ENCODE measurements at regions not wholly inside any gene's neighbourhood (a gene's known extent, or its start where the extent isn't known, plus 50 kb on each side); places are given as distances from the start of the nearest gene placed in this dataset.
"Not testable (repeated sequence)": the region's sequence is repeated elsewhere in the genome, so short reads cannot be mapped to it uniquely, and the experiment has no call there.

- no peak for DNase-seq (ENCODE audit: low spot score)
Measured at GRCh38 chr16:27600381-27600780, 50.4 kb downstream of the KATNIP start.

- DNase-seq (ENCODE audit: low spot score): no peak
Measured at GRCh38 chr16:27602103-27602502, 52.2 kb downstream of the KATNIP start.

- peak; percentile 61 for DNase-seq (ENCODE audit: low spot score)
Measured at GRCh38 chr16:27605500-27606106, 55.7 kb downstream of the KATNIP start.

- no peak for DNase-seq (ENCODE audit: low spot score)
Measured at GRCh38 chr16:27611340-27611739, 61.4 kb downstream of the KATNIP start.

DNA sequence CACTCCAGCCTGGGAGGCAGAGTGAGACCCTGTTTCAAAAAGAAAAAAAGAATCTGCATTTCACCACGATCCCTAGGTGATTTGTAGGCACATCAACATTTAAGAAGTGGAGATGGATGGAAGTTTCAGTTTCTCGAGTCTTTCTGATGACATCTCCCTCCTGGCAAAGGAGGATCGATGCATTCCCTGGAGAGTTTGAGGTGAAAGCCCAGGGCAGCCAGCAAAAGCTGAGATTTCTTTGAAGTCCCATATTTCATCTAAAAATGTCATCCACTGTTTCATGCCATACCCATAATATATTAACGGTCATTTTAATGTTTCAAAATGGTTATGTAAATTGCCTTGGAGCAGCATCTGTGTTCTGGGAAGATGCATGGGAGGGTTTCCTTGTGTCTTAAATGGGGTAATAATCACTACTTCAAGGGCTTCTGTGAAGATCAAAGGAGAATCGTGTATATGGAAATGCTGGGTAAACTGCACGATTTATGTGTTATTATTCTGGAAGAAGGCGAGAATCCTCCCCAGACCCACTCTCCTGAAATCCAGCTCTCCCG lies 63.4 kb downstream of the KATNIP start:
- no peak for DNase-seq (ENCODE audit: low spot score)

- DNase-seq (ENCODE audit: low spot score): no peak
Measured at GRCh38 chr16:27617665-27618064, 67.7 kb downstream of the KATNIP start.

DNA sequence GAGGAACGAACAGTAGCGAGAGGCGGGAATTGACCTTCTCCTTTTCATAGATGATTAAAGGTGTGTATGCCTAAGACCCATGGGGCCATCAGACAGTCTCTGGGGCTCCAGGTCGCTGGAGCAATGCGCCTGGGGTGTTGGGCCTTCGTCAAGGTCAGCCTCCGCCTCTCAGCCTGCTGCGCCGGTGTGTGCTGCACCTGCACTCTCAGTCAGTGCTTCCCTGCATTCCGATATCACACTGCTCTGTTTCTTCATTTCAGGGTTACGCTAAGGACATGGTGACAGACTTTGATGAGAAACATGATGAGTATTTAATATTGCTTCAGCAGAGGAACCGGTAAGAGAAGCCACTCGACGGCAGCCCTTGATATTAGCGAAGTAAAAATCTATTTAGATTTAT lies 68.2 kb downstream of the KATNIP start:
- no peak for DNase-seq (ENCODE audit: low spot score)

- no peak for DNase-seq (ENCODE audit: low spot score)
Measured at GRCh38 chr16:27618606-27619327, 68.8 kb downstream of the KATNIP start.

GRCh38 chr16:27620541-27620940 lies 70.6 kb downstream of the KATNIP start:
- no peak for DNase-seq (ENCODE audit: low spot score)

DNA sequence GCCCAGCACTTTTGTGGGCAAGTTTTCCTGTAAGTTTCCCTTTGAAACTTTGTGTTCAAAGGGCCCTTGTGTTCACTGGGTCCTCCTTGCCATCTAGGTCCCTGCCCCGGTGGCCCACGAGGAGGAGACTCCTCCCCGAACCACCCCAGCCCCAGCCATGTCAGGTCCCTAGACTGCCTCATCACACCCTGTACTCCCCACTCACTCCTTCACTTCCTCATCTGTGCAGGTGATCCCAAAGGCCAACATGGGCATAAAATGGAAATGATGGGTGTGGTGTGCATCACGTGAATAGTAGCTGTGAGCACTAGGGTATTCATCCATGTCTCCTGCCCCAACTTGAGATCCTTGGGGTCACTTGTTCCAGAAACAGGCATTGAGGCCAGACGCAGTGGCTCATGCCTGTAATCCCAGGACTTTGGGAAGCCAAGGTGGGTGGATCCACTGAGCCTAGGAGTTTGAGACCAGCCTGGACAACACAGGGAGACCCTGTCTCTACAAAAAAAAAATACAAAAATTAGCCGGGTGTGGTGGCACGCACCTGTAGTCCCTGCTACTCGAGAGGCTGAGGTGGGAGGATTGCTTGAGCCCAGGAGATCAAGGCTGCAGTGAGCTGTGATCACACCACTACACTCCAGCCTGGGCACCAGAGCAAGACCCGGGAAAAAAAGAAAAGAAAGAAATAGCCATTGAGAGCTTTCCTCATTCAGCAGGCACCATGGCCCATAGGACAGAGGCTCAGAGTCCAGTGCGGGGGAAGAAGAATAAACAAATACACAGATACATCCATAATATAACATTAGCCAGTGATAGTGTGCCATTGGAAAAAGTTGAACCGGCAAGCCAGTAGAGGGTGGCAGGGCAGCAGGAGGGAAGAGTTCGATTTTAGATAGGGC lies 74.5 kb downstream of the KATNIP start:
- DNase-seq (ENCODE audit: low spot score): no peak

GRCh38 chr16:27625050-27625697 lies 75.2 kb downstream of the KATNIP start:
- peak; percentile 47 for DNase-seq (ENCODE audit: low spot score)

DNA sequence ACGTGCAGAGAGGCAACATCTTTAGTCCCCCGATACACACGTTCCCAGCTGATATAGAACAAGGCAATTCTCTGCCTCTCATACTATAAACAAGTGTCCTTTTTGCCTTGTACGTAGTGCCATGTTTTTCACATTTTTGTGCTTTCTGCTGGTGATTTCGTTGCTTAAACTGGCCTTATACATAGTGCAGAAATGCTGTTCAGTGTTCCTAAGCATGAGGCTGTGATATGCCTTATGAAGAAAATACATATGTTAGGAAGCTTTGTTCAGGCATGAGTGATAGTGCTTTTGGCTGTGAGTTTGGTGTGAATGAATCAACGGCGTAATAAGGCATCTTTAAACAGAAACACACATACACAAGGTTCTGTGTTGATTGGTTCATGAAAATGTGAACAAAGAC lies 77.2 kb downstream of the KATNIP start:
- no peak for DNase-seq (ENCODE audit: low spot score)

DNA sequence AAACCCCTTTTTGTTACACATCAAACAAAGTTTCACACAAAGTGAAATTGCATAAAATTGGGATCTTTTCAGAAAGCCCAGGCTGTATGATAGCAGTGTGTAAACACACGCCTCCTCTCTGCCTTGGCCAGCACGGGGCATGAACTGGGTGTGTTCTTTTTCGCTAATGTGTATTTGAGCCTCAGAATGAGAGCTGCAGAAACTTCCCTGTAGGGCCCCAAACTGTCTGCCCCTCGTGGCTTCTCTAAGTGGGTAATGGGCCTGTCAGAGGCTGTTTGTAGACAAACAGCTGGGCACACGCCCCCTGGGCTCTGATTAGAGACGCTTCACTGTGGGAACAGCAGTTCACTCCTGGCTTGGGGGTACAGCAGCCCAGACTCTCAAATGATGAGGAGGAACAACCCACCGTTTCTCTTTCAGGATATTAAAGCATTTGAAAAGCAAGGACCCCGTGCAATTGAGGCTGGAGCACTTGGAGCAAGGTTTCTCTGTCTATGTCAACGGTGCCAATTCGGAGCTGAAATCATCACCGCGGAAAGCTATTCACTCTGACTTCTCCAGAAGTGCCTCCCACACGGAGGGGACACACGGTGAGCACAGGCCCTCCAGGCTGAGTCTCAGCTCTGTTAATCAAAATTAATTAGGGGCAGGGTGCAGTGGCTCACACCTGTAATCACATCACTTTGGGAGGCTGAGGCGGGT lies 78.4 kb downstream of the KATNIP start:
- no peak for DNase-seq (ENCODE audit: low spot score)

GRCh38 chr16:27628943-27629462 lies 79.1 kb downstream of the KATNIP start:
- not testable (repeated sequence) for DNase-seq (ENCODE audit: low spot score)

- DNase-seq (ENCODE audit: low spot score): no peak
Measured at GRCh38 chr16:27632216-27632615, 82.3 kb downstream of the KATNIP start.

DNA sequence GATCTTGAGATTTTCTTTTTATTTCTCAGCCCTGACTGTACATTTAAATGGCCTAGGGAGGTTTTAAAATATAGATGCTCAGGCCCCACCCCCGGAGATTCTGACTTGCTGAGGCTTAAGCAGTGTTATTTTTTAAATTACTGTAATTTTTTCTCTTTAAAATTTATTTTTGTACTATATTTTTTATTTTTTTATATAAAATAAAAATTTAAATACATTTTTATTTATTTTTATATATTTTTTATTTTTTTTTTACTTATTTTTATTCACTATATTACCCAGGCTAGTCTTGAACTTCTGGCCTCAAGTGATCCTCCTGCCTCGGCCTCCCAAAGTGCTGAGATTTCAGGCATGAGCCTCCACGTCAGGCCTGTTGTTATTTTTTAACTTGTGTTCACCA lies 83.3 kb downstream of the KATNIP start:
- DNase-seq (ENCODE audit: low spot score): no peak

DNA sequence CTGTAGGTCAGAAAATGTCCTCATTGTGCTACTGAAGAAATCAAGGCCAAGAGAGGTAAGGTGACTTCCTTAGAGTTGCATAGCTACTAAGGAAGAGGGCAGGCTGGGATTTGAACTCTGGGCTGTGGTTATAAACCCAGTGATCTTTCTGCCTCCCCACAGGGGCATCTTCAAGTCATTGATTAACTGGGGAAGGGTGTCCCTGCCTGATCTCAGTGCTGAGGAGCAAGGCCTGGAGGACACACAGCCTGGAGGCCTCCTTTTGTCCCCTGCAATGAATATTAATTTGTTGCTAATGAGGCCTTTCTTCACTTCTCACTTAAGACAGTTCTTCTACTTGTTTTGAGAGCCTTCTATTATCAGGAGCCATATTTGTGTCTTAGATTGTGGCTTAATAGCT lies 83.8 kb downstream of the KATNIP start:
- DNase-seq (ENCODE audit: low spot score): no peak

GRCh38 chr16:27634779-27635178 lies 84.8 kb downstream of the KATNIP start:
- DNase-seq (ENCODE audit: low spot score): no peak

- no peak for DNase-seq (ENCODE audit: low spot score)
Measured at GRCh38 chr16:27636453-27637240, 86.7 kb downstream of the KATNIP start.

DNA sequence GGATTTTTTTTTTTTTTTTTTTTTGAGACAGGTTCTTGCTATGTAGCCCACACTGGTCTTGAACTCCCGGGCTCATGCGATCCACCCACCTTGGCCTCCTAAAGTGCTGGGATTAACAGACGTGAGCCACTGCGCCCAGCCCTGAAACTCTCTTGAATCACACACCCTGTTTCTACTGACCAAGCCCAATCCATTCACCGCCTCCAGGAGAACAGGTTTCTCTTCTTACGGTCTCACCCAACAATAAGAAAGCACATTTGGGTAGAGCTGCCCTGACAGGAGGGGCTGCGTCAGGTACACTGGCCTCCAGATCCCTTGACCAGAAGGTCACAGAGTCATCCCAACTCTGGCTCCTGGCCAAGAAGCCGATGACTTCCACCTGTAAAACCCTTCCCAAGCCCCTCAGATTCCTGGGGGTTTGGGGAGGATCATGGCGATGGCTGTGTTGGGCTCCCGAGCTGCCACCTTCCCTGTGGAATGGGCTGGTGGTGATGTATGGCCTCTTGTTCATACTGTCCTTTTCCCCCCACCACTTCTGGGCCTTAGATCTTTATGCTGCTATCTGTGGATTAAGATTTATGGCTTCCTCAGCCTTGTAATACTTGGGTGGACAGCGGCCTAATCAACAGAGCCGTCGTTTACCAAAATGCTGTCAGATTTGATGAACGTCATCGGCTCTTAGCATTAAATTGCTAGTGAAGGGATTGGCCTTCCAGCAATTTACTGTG lies 89.1 kb downstream of the KATNIP start:
- no peak for DNase-seq (ENCODE audit: low spot score)
